ENCODE measurements at regions not wholly inside any gene's neighbourhood (a gene's known extent, or its start where the extent isn't known, plus 50 kb on each side); places are given as distances from the start of the nearest gene placed in this dataset.

GRCh38 chr12:131380965-131381705 lies 329.8 kb upstream of the SFSWAP start:
- TF ChIP-seq MAX (IDR thresholded peaks at IDR 0.05; ENCODE audit: low read depth, low read length) = no peak
- TF ChIP-seq, protein P1, sequence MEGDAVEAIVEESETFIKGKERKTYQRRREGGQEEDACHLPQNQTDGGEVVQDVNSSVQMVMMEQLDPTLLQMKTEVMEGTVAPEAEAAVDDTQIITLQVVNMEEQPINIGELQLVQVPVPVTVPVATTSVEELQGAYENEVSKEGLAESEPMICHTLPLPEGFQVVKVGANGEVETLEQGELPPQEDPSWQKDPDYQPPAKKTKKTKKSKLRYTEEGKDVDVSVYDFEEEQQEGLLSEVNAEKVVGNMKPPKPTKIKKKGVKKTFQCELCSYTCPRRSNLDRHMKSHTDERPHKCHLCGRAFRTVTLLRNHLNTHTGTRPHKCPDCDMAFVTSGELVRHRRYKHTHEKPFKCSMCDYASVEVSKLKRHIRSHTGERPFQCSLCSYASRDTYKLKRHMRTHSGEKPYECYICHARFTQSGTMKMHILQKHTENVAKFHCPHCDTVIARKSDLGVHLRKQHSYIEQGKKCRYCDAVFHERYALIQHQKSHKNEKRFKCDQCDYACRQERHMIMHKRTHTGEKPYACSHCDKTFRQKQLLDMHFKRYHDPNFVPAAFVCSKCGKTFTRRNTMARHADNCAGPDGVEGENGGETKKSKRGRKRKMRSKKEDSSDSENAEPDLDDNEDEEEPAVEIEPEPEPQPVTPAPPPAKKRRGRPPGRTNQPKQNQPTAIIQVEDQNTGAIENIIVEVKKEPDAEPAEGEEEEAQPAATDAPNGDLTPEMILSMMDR (IDR thresholded peaks at IDR 0.05; ENCODE audit: low read depth, low read length) = no peak
- no peak for TF ChIP-seq POLR2A (IDR thresholded peaks at IDR 0.05; ENCODE audit: extremely low read depth, insufficient read length)

Data from NB4 (cell line).